ENCODE measurements at regions not wholly inside any gene's neighbourhood (a gene's known extent, or its start where the extent isn't known, plus 50 kb on each side); places are given as distances from the start of the nearest gene placed in this dataset.
"Not testable (repeated sequence)": the region's sequence is repeated elsewhere in the genome, so short reads cannot be mapped to it uniquely, and the experiment has no call there.

DNA sequence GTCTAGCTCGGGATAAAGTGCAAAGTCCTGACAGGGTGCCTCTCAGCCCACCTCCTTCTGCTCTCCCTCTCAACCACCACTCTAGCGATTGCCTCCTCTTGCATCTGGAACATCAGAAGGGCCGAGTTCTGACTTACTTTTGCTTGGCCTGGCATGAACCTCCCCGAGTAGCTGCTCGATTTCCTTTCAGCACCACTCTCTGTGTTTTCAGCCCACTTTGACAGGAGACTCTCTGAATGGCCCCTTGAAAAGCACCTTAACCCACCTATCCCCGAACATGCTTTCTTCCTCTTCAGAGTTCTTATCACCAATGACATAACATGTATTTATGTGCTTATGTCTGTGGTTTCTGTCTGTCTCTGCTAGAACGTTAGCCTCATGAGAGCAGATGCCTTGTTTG is 225.8 kb upstream of the RUNX1 start:
- no peak for DNase-seq

DNA sequence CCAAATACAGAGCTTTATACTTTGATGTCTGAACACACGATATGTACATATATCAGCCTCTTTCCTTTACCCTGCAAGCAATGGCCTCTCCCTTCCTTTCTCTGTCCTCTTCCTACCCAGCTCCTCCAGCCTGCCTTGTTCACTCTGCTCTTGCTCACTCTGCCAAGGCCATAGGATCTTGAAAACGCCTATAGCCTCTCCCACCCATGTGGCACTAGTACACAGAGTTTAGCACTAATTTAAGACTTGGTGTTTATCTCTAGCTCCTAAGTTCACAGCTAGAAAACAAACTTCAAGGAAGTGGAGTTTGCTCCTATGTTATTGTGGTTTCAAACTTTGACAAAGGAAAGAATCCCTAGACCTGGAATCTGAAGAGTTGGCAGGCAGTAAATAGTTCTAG is 225.0 kb upstream of the RUNX1 start:
- no peak for DNase-seq

DNA sequence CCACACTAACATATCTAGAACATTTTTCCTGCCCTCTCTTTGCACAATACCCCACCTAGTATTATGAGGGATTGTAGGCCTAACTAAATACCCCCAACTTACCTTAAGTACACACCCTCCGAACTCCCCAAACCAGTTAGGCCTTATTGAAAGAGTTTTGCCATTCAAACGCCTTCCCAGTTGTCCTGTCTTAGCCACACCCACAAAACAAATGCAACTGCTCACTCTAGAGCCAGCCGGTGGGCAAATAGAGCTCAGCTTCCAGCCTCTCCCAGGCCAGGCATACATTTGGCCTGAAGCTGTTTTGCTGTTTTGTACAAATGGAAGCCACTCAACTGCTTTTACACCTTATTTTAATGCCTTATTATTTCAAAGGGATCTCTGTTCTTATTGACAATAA is 224.2 kb upstream of the RUNX1 start:
- no peak for DNase-seq

DNA sequence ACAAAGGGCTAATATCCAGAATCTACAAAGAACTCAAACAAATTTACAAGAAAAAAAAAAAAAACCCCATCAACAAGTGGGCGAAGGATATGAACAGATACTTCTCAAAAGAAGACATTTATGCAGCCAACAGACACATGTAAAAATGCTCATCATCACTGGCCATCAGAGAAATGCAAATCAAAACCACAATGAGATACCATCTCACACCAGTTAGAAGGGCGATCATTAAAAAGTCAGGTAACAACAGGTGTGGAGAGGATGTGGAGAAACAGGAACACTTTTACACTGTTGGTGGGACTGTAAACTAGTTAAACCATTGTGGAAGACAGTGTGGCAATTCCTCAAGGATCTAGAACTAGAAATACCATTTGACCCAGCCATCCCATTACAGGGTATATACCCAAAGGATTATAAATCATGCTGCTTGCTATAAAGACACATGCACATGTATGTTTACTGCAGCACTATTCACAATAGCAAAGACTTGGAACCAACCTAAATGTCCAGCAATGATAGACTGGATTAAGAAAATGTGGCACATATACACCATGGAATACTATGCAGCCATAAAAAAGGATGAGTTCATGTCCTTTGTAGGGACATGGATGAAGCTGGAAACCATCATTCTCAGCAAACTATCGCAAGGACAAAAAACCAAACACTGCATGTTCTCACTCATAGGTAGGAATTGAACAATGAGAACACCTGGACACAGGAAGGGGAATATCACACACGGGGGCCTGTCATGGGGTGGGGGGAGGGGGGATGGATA is 222.4 kb upstream of the RUNX1 start:
- DNase-seq, result not testable (repeated sequence)

DNA sequence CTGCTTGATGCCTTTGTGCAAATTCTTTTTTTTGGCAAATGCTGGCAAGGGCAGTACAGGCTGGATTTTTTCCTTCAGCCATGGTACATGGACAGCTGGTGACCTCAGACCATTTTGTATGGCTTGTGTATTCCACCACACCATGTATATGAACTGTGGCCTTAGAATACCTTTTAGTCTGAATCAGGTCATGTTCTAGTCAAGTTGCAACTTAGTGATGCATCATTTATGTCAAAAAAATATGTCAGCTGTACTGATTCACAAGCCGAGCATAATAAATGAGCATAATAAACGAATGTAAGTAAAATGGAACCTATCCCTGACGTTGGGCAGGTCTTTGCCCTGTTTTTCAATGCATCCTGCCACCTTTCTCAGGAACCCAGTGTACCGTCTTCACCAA is 219.7 kb upstream of the RUNX1 start:
- DNase-seq, result no peak

DNA sequence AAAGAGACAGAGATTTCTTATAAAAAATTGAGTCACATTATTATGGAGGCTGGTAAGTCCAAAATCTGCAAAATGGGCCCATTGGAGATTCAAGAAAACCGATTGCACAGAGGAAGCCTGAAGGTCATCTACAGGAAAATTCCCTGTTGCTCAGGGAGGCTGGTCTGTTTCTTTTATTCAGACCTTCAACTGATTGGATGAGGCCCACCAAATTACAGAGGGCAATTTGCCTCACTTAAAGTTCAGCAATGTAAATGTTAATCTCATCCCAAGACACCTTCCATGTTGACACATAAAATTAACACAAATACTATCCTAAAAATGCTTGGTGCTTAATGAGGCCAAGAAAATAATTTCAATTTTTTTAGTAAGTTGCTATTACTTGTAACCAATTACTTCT is 219.2 kb upstream of the RUNX1 start:
- DNase-seq, result no peak

DNA sequence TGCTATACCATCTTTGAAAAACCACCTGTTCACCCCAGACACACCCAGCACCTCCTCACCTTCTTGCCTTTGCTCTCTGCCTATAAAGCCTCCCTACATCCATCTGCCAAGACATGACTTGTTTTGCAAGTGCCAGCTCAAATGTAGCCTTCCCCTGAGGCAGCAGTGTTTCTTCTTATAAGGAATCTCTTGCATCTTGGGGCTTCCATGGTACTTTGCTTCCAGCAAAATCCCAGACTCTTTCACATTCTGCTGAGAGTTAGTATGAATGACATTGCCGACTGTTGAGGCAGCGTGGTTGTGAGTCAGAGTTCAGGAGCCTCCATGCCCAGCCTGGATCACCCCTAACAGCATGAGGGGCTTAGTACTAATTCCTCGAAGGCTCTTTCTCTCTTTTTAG is 217.4 kb upstream of the RUNX1 start:
- DNase-seq, result no peak

DNA sequence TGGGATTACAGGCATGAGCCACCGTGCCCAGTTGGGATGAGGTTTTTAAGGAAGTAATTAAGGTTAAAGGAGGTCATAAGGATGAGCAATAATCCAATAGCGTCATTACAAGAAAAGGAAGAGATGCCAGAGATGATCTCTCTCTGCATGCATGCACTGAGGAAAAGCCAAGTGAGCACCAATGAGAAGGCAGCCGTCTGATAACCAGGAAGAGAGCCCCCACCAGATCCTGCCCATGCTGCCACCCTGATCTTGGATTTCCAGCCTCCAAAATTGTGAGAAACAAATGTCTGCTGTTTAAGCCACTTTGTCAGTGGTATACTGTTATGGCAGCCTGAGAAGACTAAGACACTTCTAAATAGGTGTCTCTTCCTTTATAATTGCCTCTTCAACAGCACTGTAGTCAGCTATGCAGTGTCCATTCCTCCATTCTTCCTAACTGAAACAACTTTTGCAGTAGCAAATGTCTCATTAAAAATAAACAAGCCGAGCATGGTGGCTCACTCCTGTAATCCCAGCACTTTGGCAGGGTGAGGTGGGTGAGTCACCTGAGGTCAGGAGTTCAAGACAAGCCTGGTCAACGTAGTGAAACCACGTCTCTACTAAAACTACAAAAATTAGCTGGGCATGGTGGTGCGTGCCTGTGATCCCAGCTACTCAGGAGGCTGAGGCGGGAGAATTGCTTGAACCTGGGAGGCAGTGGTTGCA is 216.2 kb upstream of the RUNX1 start:
- no peak for DNase-seq

DNA sequence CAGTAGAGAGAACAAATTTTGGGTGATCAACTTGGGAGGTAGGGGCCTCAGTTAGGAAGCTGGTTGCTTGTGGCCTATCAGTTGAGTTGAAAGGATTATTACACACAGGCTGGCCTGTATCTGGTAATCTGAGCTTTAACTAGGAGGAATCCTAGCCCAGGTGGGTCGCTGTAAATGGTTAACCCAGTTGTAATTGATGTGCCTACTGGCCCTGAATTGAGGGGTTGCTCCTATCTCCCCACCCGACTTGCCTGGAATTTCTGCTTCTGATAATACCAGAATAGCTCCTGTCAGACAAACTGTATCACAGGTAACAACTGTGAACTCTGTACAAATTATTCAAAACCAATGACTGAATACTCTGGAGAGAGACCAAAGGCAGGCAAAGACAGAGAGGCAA is 210.4 kb upstream of the RUNX1 start:
- DNase-seq, result no peak

DNA sequence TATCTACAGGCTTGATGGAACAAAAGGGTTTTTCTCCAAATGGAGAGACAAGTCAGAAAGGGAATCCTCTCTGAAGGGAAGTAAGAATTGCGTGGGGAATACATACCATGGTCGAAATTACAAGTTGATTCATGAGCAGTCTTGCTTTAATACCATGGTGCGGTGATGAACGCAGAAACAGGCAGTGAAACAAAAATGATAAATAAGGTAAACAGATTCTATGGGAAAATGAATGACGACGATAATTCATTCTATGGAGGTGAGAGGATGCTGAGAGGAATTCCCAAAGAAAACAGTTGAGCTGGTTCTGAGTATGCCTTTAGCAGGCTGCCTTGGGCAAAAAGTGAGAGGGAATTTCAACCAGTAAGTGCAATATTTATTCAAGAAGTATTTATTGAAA is 209.4 kb upstream of the RUNX1 start:
- DNase-seq, result no peak

DNA sequence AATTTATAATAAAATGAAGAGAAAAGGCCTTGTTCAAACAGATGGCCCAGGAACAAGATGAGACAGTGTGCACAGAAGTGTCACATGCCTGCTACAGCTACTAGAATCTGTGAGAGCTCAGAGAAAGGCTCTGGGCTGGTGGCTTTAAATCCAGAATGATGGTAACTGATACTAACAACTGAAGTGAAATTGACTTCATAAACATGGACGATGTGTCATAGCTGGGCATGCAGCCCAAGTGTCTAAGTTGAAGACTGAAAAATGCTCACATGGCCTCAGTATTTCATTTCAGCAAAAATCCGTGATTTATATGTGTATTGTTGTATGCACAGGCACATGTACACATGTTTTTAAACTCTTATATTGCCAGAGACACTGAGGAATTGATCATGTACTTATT is 208.3 kb upstream of the RUNX1 start:
- no peak for DNase-seq

DNA sequence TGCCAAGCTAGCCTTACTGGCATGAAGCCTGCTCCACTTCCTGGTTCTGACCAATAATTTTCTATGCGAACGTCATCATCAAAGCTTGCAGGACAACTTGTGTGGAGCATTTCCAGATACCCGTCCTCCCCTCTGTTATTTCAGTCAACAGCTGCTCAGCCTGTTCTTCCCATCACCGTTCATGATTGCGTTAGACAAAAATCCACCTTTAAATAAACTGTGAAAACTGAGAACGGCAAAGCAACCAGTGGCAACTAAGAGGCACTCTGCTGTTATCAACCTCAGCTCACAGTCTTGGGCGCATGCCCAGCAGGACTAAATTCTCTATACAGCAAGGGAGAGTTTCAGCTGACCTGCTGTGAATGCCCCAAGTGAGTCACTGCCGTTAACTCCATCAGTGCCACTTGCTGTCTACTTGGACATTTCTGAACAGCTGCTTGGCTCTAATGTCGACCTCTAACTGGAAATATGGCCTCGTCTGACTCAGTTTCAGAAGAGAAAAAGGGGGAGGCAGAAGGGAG is 207.4 kb upstream of the RUNX1 start:
- DNase-seq, result no peak

DNA sequence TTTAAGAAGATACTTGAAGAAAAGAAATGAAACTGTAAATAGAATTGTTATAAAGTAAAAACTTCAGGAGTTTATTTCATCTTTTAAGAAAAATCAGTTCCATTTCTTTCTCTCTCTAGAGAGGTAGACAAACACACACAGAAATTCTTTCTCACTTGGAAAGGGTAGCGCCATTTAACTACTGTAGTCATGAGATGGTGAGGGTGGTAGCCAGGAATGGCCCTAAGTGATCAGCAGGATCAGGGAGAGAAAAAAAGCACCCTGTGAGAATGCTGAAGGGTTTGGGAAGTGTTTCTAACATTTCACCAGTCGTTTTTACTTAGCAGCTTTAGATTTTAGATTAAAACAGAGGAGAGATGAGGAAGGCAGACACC is 205.7 kb upstream of the RUNX1 start:
- no peak for DNase-seq

DNA sequence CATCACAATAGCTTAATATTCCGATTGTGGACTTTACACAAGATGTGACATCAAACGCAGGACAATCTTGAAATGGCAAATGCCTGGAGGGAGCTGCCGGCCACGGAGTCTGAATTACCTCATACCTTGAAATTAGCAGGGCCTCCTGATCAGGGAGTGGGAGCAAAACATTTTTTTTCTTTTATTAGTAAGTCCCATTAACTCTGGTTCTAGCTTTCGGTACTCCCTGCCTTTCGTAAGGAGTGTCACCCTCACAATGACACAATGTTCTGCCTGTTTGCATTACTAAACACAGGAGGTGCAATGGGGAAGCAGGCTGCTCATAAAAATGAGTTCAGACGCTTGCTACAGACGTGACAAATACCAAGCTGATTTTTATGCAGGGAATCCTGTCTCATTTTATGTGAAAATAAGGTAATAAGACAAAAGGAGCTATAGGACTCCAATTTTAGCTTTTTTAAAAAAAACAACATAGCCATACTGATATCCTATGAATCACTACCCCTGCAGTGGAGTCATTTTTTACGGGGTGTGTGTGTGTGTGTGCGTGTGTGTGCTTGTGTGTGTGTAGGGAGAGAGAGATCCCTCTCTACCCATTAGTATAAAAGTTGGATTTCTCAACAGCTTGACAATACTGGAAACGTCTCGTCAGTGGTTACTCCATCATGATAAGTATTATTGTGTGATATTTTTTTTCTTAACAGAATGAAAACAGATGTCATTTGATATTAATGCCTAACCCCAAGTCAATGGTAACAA is 205.1 kb upstream of the RUNX1 start:
- DNase-seq, result no peak

DNA sequence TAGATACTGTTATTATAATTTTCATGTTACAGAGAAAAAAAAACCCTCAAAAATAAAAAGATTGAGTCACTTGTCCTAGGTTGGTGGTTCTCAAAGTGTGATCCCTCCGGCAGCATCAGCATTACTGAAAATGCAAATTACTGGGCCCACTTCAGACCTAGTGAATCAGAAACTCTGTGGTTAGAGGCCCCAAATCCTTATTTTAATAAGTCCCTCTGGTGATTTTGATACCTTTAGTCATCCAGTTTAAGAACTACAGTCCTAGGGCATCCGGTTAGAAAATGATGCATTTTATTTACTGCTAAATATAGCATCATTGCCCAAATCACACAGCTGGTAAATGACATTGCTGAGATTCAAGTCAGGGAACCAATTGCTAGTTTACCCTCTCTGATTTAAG is 203.7 kb upstream of the RUNX1 start:
- no peak for DNase-seq

DNA sequence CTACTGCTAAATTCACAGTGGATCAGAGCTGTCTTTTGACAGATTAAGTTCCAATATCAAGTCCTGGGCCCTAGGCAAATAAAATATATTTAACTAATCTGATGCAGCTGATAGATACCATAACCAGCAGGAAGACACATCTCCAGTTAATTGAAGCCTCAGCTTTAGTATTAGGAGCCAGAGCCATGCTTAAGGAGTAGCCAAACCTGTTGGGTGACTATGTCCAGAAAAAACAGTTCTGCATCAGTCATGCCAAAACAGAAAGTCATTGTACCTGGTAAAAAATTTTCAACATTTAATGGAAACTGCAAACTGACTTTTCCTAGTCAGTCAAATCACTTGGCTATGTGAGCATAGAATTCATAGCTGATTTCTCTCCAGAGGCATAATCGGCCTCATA is 200.5 kb upstream of the RUNX1 start:
- no peak for DNase-seq

DNA sequence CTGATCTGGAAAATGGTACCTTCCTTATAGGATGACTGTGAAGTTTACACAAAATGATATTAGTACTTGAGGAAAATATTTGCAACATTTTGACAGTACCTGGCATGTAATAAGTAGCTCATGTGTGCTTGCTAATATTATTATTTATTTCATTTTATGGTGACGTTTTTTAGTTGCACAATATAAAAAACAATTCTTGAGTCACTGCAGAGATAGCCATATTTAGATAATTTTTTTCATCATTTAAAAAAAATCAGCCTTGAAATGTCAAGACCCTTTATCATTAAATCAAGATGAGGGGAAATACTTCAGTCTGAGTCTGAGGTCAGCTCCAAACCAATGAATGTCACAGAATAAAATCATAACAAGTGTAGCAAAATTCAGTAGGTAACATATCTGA is 196.8 kb upstream of the RUNX1 start:
- no peak for DNase-seq

DNA sequence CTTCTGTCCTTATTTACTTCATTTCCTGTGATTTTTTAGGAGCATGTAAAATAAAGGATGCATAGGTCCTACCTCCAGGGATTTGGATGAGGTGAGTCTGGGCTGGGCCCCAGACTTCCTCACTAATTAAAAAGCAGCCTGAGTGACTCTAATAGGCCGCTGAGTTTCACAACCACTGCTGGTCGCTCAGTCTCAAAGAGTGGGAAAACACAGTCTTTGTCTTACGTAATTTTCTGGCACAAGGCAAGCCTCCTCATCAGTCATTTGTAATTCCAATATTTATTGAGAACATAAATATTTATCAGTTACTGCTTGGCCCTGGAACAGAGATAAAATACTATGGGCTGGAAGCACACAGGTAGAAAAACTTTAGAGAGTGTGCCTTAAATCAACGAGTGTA is 195.4 kb upstream of the RUNX1 start:
- no peak for DNase-seq

DNA sequence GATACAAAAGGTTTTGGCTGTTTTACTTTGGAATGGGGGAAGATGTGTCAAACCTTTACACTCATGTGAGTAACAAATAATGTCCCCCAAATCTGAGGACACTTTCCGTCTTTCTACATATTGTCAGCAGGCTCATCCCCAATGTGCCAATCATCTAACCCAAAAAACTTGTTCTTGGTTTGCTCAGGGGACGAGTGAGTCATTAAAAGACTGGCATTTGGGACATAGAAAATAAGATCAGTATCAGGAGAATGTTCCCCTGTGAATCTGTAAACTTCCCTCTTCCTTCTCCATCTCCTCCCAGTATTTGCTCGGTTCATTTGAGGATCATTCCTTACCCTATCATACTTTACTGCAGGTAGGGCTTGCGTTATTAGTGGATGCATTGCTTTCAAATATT is 194.1 kb upstream of the RUNX1 start:
- no peak for DNase-seq

DNA sequence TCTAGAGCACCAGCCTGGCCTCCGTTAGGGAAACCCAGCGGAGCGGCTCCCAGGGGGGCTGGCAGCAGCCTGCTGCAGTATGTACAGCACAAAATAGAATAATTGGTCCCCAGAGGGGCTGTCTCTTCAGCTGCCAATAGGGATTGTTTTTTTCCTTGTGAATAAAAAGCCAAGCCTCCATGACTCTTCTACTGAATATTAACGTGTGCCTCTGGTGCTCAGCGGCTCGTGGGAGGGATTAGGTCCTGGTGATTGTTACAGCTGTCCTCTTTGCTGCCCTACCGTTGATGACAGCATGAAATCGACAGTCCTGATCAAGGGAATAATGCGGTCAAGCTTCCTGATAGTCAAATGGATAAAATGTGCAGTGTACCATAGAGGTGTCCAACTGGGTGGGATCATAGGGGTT is 190.7 kb upstream of the RUNX1 start:
- DNase-seq, result no peak

DNA sequence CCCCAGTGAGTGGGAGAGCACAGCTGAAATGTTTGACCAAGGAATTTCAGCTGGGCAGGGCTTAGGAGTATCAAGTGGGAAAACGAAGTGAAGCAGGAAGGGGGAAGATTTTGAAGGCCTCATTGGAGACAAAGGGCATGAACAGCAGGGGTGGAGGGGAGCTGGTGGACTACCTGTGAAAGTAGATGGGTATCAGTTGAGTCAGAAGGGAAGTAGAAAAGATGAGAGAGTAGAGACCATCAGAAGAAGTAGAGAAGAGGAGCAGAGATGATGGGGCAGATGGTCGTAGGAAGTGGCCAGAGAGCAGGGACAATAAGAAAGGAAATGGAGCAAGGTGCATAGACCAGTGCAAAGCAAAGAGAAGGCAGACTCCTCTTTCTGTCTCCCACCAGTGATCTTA is 189.0 kb upstream of the RUNX1 start:
- no peak for DNase-seq

DNA sequence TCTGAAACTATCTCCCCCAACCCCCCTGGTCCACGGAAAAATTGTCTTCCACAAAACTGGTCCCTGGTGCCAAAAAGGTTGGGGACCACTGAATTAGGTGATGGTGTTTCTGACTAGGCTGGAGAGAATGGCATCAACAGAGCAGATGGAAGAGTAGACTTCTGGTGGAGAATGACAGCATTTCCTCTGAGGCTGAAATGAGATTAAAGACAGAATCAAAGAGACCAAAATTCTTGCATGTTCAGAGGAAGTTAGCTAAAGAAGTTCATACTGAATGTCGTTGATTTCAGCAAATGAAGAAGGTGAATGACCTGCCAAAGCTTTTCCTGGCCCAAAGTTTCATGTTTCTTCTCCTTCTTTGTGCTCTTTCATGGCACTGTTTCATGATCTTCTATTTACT is 188.2 kb upstream of the RUNX1 start:
- DNase-seq, result no peak

DNA sequence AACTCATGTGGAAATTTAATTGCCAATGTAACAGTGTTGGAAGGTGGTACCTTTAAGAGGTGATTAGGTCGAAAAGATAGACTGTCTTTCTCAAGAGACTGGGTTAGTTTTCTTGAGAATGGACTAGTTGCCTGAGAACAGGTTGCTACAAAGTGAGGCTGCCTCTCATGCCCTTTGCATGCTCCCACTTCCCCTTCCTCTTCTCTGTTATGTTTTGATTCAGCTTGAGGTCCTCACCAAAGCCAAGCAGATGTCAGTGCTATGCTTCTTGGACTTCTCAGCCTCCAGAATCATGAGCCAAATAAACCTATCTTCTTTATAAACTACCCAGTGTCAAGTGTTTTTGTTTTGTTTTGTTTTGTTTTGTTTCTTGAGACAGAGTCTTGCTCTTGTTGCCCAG is 187.0 kb upstream of the RUNX1 start:
- no peak for DNase-seq

DNA sequence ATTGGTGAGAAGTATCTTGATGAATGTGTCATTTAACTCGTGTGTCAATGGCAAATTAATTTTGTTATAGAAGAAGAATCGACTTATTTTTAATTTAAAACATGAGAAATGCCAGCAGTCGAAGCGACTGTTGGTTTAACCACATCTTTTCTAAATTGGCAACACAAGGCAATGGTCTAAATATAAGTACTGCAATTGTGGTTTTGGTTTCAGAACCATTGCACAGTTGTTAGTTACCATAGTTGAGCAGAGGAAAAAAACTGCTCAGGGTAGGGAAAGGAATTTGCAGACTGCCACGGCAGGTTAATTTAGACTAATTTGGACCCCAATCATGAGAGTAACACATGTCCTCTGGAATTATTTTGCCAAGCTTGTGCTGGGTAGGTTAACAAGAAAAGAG is 185.6 kb upstream of the RUNX1 start:
- DNase-seq, result no peak

All from CD4-positive, alpha-beta T cell treated with Interferon gamma for 1 hour (primary cell).